Right ventricle myocardium inferior (tissue), 1 donor: ENCODE measurements at regions not wholly inside any gene's neighbourhood (a gene's known extent, or its start where the extent isn't known, plus 50 kb on each side); places are given as distances from the start of the nearest gene placed in this dataset.
"Not testable (repeated sequence)": the region's sequence is repeated elsewhere in the genome, so short reads cannot be mapped to it uniquely, and the experiment has no call there.

ENCODE experiments used
- ATAC-seq: fragments of 200-7000 bp; cut with Tn5 transposase; one replicate; pipeline ENCODE4 v1.9.1; 2020; ENCODE audit warnings: mild to moderate bottlenecking, moderate library complexity
- DNase-seq: peaks from one replicate; pipeline ENCODE4 v3.0.0; 2021; ENCODE audit errors: missing footprints
- intact Hi-C: fragments of 100-400 bp; cut with DNase I; formaldehyde crosslinking; loops from one replicate; pipeline ENCODE4 v1.11.0; 2022
- donor health status: DM: no; HTN: yes; CAD: no; lungs with severe emphysema.

- no peak for DNase-seq
- intact Hi-C loops, result no loop called here
- ATAC-seq, result no peak
These were observed 196.3 kb upstream of the ZCCHC13 start for GRCh38 chrX:74107666-74108065.

DNA sequence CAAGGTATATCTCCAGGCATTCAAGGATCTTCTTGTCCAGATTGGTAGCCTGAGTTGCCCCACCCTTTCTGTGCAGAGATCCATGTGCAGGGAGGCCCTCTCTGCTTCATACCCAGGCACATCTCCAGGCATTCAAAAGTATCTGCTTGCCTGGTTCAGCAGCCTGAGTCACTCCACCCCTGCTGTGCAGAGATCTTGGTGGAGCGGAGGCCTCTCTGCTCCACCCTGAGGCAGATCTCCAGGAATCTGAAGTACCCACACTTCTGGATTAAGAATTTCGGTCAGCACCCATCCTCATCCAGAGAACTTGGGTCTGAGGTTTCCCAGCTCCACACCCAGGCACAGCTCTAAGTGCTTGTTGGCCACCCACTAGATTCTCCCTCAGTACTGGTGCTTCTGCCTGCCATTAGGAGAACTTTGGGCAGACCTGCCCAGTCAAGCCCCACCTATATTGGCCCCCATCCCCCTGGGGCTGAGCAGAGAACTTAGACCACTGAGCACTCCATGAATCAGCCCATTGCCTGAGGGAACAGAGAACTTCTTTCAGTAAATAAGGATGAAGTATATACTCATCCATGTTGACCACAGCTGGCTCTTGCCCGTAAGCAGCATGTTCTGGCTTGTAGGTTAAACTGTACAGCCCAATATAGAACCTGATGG, 199.5 kb upstream of the ZCCHC13 start:
- intact Hi-C loops, result no loop called here

DNA sequence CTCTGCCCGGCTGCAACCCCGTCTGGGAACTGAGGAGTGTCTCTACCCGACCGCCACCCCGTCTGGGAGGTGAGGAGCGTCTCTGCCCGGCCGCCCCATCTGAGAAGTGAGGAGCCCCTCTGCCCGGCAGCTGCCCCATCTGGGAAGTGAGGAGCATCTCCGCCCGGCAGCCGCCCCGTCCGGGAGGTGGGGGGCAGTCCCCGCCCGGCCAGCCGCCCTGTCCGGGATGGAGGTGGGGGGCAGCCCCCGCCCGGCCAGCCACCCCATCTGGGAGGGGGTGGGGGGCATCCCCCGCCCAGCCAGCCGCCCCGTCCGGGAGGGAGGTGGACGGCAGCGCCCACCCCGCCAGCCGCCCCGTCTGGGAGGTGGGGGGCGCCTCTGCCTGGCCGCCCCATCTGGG, 205.6 kb upstream of the ZCCHC13 start:
- ATAC-seq, DNase-seq, intact Hi-C loops: not testable (repeated sequence)

More for the DNA sequence above, 199.5 kb upstream of the ZCCHC13 start:
- no peak for ATAC-seq
- no peak for DNase-seq

GRCh38 chrX:74090049-74090448, 213.9 kb upstream of the ZCCHC13 start:
- ATAC-seq, result no peak
- intact Hi-C loops, result no loop called here
- DNase-seq, result no peak

GRCh38 chrX:74085642-74086236, 218.2 kb upstream of the ZCCHC13 start:
- intact Hi-C loops, result no loop called here
- no peak for ATAC-seq
- no peak for DNase-seq

GRCh38 chrX:74080165-74080564, 223.8 kb upstream of the ZCCHC13 start:
- intact Hi-C loops, result no loop called here
- ATAC-seq (no peak), DNase-seq (no peak)

DNA sequence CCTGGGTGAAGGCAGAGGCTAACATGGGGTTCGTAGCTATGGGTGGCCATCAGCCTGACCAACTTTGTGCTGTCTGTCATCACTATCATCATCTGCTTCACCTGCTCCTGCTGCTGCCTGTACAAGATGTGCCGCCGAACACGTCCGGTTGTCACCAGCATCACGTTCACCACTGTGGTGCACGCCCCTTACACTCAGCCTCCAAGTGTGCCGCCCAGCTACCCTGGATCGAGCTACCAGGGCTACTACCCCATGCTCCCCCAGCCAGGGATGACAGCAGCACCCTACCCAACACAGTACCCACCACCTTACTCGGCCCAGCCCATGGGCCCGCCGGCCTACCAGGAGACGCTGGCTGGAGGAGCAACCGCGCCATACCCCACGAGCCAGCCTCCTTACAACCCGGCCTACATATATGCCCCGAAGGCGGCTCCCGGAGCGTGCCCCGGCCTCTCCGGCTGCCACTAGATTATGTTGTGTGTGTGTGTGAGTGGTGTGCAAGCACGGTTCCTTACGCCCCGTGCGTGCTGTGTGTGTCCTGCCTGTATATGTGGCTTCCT, 213.4 kb upstream of the XIST start:
- DNase-seq, result no peak
- intact Hi-C loops, result no loop called here
- ATAC-seq, result no peak

DNA sequence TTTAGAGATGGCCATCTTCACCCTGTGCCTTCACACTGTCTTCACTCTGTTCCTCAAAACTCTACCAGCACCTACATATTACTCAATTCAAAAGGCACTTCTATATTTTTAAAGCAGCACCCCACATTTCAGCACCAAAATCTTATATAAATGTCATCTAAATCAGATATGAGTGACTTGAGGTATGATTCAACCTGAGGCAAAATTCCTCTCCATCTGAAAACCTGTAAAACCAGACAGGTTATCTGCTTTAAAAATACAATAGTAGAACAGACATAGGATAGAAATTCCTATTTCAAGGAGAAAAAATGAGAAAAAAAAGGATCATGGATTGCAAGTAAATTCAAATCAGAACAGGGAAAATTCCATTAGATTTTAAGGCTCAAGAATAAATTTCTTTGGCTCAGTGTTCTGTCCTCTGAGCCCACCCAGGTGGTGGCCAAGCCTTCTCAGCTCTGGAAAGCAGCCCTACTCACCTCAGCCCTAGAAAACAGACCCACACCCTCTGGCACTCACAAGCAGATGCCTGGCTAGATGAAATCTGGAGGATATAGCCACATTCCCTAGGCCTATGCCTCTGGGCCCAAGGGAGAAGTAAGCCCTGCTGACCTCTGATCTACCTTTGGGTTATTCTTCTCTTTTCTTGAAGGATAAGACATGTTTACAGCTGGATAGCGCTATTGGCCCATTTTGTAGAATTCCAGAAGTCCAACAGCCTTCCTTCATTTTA, 211.1 kb upstream of the XIST start:
- no peak for DNase-seq
- ATAC-seq, result no peak
- intact Hi-C loops, result no loop called here

GRCh38 chrX:74061879-74062278, 209.4 kb upstream of the XIST start:
- DNase-seq (no peak), ATAC-seq (no peak)
- intact Hi-C loops, result no loop called here

- ATAC-seq, result no peak
- DNase-seq, result no peak
- intact Hi-C loops, result no loop called here
These were observed 196.6 kb upstream of the XIST start for GRCh38 chrX:74049126-74049525.

GRCh38 chrX:74034066-74034465, 181.6 kb upstream of the XIST start:
- ATAC-seq, intact Hi-C loops, DNase-seq: not testable (repeated sequence)

GRCh38 chrX:74031527-74031926, 179.0 kb upstream of the XIST start:
- intact Hi-C loops, ATAC-seq, DNase-seq: not testable (repeated sequence)

DNA sequence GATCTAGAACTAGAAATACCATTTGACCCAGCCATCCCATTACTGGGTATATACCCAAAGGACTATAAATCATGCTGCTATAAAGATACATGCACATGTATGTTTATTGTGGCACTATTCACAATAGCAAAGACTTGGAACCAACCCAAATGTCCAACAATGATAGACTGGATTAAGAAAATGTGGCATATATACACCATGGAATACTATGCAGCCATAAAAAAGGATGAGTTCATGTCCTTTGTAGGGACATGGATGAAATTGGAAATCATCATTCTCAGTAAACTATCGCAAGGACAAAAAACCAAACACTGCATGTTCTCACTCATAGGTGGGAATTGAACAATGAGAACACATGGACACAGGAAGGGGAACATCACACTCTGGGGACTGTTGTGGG, 178.3 kb upstream of the XIST start:
- ATAC-seq, DNase-seq, intact Hi-C loops: not testable (repeated sequence)

DNA sequence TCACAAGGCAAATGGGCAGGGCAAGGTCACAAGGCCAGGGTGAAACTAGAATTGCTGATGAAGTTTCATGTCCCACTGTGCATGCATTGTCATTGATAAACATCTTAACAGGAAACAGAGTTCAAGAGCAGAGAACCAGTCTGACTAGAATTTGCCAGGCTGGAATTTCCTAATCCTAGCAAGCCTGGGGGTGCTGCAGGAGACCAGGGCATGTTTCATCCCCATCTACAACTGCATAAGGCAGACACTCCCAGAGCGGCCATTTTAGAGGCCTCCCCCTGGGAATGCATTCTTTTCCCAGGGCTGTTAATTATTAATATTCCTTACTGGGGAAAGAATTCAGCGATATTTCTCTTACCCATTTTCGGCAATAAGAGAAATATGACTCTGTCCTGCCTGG, 172.6 kb upstream of the XIST start:
- intact Hi-C loops, DNase-seq, ATAC-seq: not testable (repeated sequence)

GRCh38 chrX:74023203-74023602, 170.7 kb upstream of the XIST start:
- intact Hi-C loops, result no loop called here
- no peak for ATAC-seq
- DNase-seq, result no peak

DNA sequence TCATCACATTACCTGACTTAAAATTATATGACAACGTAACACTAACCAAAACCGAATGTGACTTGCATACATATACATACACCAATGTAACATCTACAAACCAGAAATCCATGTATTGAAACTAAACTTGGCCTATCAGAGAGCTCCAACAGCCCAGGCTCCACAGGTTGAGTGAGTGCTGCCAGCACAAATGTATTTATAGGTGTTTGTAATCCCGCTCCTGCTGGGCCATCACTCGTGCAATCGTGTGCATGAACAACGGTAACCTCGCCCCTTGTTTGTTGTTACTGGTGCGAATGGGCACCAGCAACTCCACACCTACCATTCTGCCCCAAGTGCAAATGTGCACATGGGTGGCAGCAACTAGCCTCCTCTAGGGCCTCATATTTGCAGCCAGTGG, 165.7 kb upstream of the XIST start:
- ATAC-seq (no peak), DNase-seq (no peak)
- intact Hi-C loops, result no loop called here

- intact Hi-C loops, result loop anchor here (2.0 kb wide), 1 partner anchor 161 kb away; no protein-coding TSS in a partner anchor
- ATAC-seq, result peak; percentile 37
- DNase-seq, result no peak
These were observed 163.0 kb upstream of the XIST start for GRCh38 chrX:74015379-74016019.

DNA sequence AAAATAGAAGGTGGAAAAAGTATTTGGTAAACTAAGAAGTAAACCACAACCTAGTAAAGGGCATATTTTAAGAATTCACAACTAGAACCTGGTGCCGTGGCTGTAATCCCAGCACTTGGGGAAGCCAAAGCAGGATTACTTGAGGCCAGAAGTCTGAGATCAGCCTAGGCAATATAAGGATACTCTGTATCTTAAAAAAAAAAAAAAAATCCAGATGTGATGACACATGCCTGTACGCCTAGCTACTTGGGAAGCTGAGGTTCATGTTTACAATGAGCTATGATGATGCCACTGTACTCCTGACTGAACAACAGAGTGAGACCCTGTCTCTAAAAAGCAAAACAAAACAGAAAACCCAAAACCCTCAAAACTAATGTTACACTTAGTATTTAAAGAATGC, 156.5 kb upstream of the XIST start:
- intact Hi-C loops, result no loop called here
- DNase-seq (no peak), ATAC-seq (no peak)

DNA sequence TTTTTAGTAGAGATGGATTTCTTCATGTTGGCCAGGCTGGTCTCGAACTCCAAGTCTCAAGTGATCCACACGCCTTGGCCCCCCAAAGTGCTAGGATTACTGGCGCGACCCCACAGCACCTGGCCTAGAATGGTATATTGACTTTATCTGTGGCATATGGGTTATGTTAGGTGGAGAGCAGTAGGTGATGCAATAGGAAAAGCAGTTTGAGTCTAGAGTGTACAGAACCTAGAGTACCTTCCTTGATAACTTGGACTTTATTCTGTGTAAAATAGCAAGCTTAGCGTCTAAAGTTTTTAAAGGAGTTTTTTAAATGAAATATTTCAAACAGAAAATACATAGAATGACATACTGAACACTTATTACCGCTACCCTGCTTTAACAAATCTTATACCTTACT, 139.5 kb upstream of the XIST start:
- ATAC-seq (no peak), DNase-seq (no peak)
- intact Hi-C loops, result no loop called here
